ENCODE measurements at regions not wholly inside any gene's neighbourhood (a gene's known extent, or its start where the extent isn't known, plus 50 kb on each side); places are given as distances from the start of the nearest gene placed in this dataset.

GRCh38 chr1:63710308-63710707, 63.5 kb upstream of the ROR1 start:
- DNase-seq = no peak

- DNase-seq = no peak
These were observed 62.9 kb upstream of the ROR1 start for GRCh38 chr1:63710761-63711380.

DNA sequence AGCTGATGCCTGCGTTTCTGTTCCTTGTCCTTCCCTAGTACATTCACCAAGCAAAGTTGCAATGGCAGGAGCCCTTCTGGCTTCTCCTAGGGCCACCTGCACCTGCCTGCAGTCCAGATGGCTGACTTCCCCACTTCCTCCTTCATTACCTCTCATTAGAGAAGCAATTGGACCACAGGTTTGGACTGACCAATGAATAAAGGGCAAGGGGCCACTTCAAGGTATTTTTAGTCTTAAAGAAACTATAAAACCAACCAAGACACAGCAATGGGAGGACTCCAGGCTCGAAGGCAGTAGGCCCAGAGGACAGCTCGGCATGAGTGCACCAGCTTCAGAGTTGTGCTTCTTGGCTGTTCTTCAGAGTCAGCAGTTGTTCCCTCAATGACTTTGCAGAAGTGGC, 60.8 kb upstream of the ROR1 start:
- DNase-seq = no peak

GRCh38 chr1:63713627-63714481, 60.0 kb upstream of the ROR1 start:
- no peak for DNase-seq

DNA sequence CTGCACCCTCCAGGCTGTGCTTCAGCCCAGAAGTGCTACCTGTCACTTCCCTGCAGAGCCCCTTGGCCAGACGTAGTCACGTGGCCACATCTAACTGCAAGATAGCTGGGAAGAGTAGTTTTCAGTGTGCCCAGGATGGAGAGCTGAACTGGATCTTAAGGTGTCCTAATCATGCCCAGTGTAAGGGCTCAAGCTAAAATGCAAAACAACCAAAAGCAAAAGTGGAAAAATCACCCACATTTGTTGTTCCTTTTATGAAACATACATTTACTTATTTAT, 59.4 kb upstream of the ROR1 start:
- DNase-seq = no peak

DNA sequence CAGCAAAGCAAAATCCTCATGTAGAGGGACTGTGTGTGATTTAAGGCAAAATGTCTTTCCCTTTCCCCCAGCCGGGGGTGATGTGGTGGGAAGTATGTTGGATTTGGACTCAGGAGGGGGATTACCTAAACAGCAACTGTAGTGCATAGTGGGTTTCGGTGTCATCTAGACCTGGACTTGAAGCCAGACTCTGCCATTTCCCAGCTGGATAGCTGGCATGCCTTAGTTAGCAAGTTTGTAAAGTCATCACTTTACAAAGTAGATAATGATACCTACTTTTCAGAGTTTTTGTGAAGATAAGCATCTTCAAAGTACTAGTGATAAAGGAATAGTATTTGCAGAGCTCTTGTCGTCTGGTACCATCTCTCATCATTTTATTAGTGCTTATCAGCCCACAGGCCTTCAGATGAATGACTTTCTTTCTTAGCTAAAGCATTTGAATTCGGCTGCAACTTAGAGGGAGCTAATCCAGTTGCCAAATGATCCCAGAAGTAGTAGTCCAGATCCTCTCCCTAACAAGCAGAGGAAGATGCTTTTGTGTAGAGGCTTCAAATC, 56.2 kb upstream of the ROR1 start:
- no peak for DNase-seq

GRCh38 chr1:63718541-63718970, 55.3 kb upstream of the ROR1 start:
- no peak for DNase-seq

- DNase-seq = peak; percentile 34
These were observed 52.2 kb upstream of the ROR1 start for GRCh38 chr1:63721531-63722189.

DNA sequence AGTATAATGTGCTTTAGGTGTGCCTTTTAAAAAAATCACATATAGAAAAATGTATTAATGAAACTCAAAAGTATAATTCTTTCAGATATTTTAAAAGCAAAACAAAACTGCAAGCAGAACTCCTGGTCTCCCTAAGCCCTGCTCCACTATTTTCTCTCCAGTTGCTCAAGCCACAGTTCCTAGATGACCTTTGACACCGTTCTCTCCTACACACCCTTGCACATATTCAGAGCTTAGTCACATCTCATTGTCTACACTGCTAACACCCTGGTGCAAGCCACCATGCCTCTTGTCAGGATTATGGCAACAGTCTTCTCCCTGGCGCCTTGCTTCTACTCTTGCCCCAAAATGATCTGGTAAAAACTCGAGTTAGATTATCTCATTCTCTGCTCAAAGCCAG, 50.2 kb upstream of the ROR1 start:
- DNase-seq = no peak

Measured in DMS79 treated with DMSO at 0.1 percent for 48 hours (cell line).